DND-41 (cell line): ENCODE measurements at regions not wholly inside any gene's neighbourhood (a gene's known extent, or its start where the extent isn't known, plus 50 kb on each side); places are given as distances from the start of the nearest gene placed in this dataset.
"Not testable (repeated sequence)": the region's sequence is repeated elsewhere in the genome, so short reads cannot be mapped to it uniquely, and the experiment has no call there.

Experiments used
- ATAC-seq: fragments of 200-7000 bp; cut with Tn5 transposase; 3 replicates; pipeline ENCODE4 v1.9.1; 2021; ENCODE audit warnings: low read depth; ENCODE audit not compliant: insufficient read depth
- DNase-seq: peaks from one replicate; pipeline ENCODE4 v3.0.0-alpha.2; 2020
- H2AFZ ChIP-seq: 2 replicates; pipeline ENCODE4 v1.6.0; 2012; ENCODE audit warnings: low read depth, low read length
- H3K27ac ChIP-seq: 2 replicates; pipeline ENCODE4 v1.5.1; 2012; ENCODE audit warnings: low read length, inconsistent platforms
- H3K27me3 ChIP-seq: fragments of 200-600 bp; sonication (generic); 2 replicates; pipeline ENCODE4 v1.6.0; 2012; ENCODE audit warnings: low read length, mild to moderate bottlenecking, inconsistent platforms; ENCODE audit not compliant: insufficient read depth, poor library complexity
- H3K36me3 ChIP-seq: 2 replicates; pipeline ENCODE4 v1.5.1; 2012; ENCODE audit warnings: low read length, inconsistent platforms; ENCODE audit not compliant: insufficient read depth
- H3K4me1 ChIP-seq: 2 replicates; pipeline ENCODE4 v1.5.1; 2012; ENCODE audit warnings: mild to moderate bottlenecking, low read length; ENCODE audit not compliant: insufficient read depth
- H3K4me2 ChIP-seq: 2 replicates; pipeline ENCODE4 v1.6.0; 2012; ENCODE audit warnings: mild to moderate bottlenecking, moderate library complexity, low read length, inconsistent platforms; ENCODE audit not compliant: insufficient read depth
- H3K4me3 ChIP-seq, 2 experiments: fragments of 200-600 bp in 1 of 2; shearing (Covaris generic) in 1 of 2; 2 replicates each; pipeline ENCODE4 v1.5.1; 2012 to 2016; ENCODE audit warnings: inconsistent platforms in 2 of 2, low read length in 2 of 2, mild to moderate bottlenecking in 2 of 2, low read depth in 1 of 2, moderate library complexity in 1 of 2
- H3K79me2 ChIP-seq: 2 replicates; pipeline ENCODE4 v1.6.0; 2012; ENCODE audit warnings: low read length, inconsistent platforms; ENCODE audit not compliant: insufficient read depth
- H3K9ac ChIP-seq: 2 replicates; pipeline ENCODE4 v1.6.0; 2012; ENCODE audit warnings: low read depth, mild to moderate bottlenecking, inconsistent platforms, low read length, moderate library complexity
- H3K9me3 ChIP-seq: 2 replicates; pipeline ENCODE4 v1.5.1; 2012; ENCODE audit warnings: low read length, moderate library complexity, mild to moderate bottlenecking, inconsistent platforms; ENCODE audit not compliant: insufficient read depth, severe bottlenecking
- H4K20me1 ChIP-seq: 2 replicates; pipeline ENCODE4 v1.6.0; 2012; ENCODE audit warnings: low read length; ENCODE audit not compliant: insufficient read depth
- CTCF ChIP-seq: IDR thresholded peaks from 2 replicates; pipeline ENCODE4 v1.5.1; 2012; ENCODE audit warnings: borderline replicate concordance, low read length, moderate library complexity, mild to moderate bottlenecking; ENCODE audit not compliant: poor library complexity, severe bottlenecking; ENCODE audit errors: extremely low read depth
- EZH2 ChIP-seq: IDR thresholded peaks from 3 replicates; pipeline ENCODE4 v1.6.1; 2012; ENCODE audit warnings: borderline replicate concordance, low read depth, mild to moderate bottlenecking, moderate library complexity, low read length, inconsistent platforms; ENCODE audit not compliant: severe bottlenecking

DNA sequence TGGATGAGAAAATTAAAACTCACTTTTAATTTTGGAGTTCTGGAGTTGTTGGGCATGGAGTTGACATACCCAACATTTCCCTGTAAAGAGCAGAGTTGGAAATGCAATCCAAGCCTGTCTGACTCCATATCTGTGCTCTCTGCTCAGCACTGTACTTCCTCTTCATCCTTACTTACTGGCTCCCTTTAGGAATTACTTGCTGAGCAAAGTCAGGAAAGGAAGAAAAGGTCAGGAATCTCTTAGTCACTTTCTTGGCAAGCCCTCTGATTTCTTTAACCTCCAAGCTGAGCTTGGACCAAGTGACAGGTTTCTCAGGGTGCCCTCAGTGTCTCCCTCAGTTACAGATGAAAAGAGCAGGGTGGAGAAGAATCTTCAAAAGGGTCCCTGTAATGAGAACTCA is 501.5 kb downstream of the ZIC3 start:
- Histone ChIP-seq H3K27ac (no peak overlapping the region), H4K20me1 (no peaks in the 10 kb centered on the region), H3K4me2 (no peak overlapping the region), H3K4me3 (no peak overlapping the region), H3K9me3 (no peaks in the 10 kb centered on the region), H3K36me3 (no peaks in the 10 kb centered on the region), H3K27me3 (no peaks in the 10 kb centered on the region), H2AFZ (no peak overlapping the region), H3K79me2 (no peaks in the 10 kb centered on the region), H3K9ac (no peak overlapping the region), H3K4me1 (no peaks in the 10 kb centered on the region)
- no peak for TF ChIP-seq CTCF
- DNase-seq (no peak), ATAC-seq (no peak)

DNA sequence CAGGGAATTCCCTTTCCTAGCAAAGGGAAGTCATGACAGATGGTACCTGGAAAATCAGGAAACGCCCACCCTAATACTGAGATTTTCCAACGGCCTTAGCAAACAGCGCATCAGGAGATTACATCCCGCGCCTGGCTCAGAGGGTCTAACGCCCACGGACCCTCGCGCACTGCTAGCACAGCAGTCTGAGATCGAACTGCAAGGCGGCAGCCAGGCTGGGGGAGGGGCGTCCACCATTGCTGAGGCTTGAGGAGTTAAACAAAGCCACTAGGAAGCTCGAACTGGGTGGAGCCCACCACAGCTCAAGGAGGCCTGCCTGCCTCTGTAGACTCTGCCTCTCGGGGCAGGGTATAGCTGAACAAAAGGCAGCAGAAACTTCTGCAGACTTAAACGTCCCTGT is 507.7 kb downstream of the ZIC3 start:
- H3K27ac ChIP-seq = no peak overlapping the region
- DNase-seq = no peak
- H3K4me2 ChIP-seq = no peak overlapping the region
- H3K9me3 ChIP-seq = no peaks in the 10 kb centered on the region
- no peak overlapping the region for H3K9ac ChIP-seq
- no peak overlapping the region for H2AFZ ChIP-seq
- no peaks in the 10 kb centered on the region for H3K79me2 ChIP-seq
- no peaks in the 10 kb centered on the region for H3K4me1 ChIP-seq
- H3K27me3 ChIP-seq = no peaks in the 10 kb centered on the region
- H3K4me3 ChIP-seq = no peak overlapping the region
- no peak for ATAC-seq
- no peak for TF ChIP-seq CTCF
- TF ChIP-seq EZH2 = no peak
- no peaks in the 10 kb centered on the region for H3K36me3 ChIP-seq
- H4K20me1 ChIP-seq = no peaks in the 10 kb centered on the region

GRCh38 chrX:138082251-138082650 is 516.3 kb downstream of the ZIC3 start:
- Histone ChIP-seq H3K79me2 (no peaks in the 10 kb centered on the region), H4K20me1 (no peaks in the 10 kb centered on the region), H3K27ac (no peak overlapping the region), H3K36me3 (no peaks in the 10 kb centered on the region), H3K9ac (no peak overlapping the region), H3K4me1 (no peaks in the 10 kb centered on the region), H3K4me2 (no peak overlapping the region), H2AFZ (no peak overlapping the region), H3K4me3 (no peak overlapping the region), H3K9me3 (no peaks in the 10 kb centered on the region), H3K27me3 (no peaks in the 10 kb centered on the region)
- DNase-seq = no peak
- TF ChIP-seq CTCF (no peak), EZH2 (no peak)
- ATAC-seq = no peak

- H3K27me3 ChIP-seq = no peaks in the 10 kb centered on the region
- H3K9ac ChIP-seq = no peak overlapping the region
- H3K9me3 ChIP-seq = no peaks in the 10 kb centered on the region
- no peak overlapping the region for H2AFZ ChIP-seq
- H3K4me2 ChIP-seq = no peak overlapping the region
- no peak for DNase-seq
- H3K4me1 ChIP-seq = no peaks in the 10 kb centered on the region
- H3K36me3 ChIP-seq = no peaks in the 10 kb centered on the region
- no peak for TF ChIP-seq CTCF
- no peak for ATAC-seq
- no peak overlapping the region for H3K27ac ChIP-seq
- no peaks in the 10 kb centered on the region for H4K20me1 ChIP-seq
- H3K79me2 ChIP-seq = no peaks in the 10 kb centered on the region
- no peak overlapping the region for H3K4me3 ChIP-seq
Measured at GRCh38 chrX:138082896-138083295, 517.0 kb downstream of the ZIC3 start.

DNA sequence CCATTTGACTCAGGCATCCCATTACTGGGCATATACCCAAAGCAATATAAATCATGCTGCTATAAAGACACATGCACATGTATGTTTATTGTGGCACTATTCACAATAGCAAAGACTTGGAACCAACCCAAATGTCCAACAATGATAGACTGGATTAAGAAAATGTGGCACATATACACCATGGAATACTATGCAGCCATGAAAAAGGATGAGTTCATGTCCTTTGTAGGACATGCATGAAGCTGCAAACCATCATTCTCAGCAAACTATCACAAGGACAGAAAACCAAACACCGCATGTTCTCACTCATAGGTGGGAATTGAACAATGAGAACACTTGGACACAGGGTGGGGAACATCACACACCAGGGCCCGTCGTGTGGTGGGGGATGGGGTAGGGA is 545.0 kb downstream of the ZIC3 start:
- not testable (repeated sequence) for H3K27me3 ChIP-seq, H3K9me3 ChIP-seq, H3K4me1 ChIP-seq, H3K79me2 ChIP-seq, H3K4me3 ChIP-seq, H3K4me2 ChIP-seq, H4K20me1 ChIP-seq, H3K27ac ChIP-seq, H2AFZ ChIP-seq, ATAC-seq, H3K9ac ChIP-seq, DNase-seq, H3K36me3 ChIP-seq
